Activated T-cell treated with anti-CD3 and anti-CD28 coated beads for 1 hour (primary cell): ENCODE measurements at regions not wholly inside any gene's neighbourhood (a gene's known extent, or its start where the extent isn't known, plus 50 kb on each side); places are given as distances from the start of the nearest gene placed in this dataset.
"Not testable (repeated sequence)": the region's sequence is repeated elsewhere in the genome, so short reads cannot be mapped to it uniquely, and the experiment has no call there.

Experiments used
- DNase-seq: peaks from one replicate; pipeline ENCODE4 v3.0.0-alpha.2; 2020; ENCODE audit warnings: low read depth

- DNase-seq = no peak
Measured at GRCh38 chr2:118613737-118614136, 233.7 kb downstream of the EN1 start.

GRCh38 chr2:118611691-118612090 lies 235.8 kb downstream of the EN1 start:
- DNase-seq = no peak

GRCh38 chr2:118609138-118609537 lies 238.3 kb downstream of the EN1 start:
- DNase-seq = no peak

- no peak for DNase-seq
Measured at GRCh38 chr2:118607641-118608040, 239.8 kb downstream of the EN1 start.

GRCh38 chr2:118604811-118605210 lies 242.6 kb downstream of the EN1 start:
- DNase-seq = no peak

- no peak for DNase-seq
Measured at GRCh38 chr2:118604371-118604770, 243.1 kb downstream of the EN1 start.

GRCh38 chr2:118599141-118599540 lies 248.3 kb downstream of the EN1 start:
- no peak for DNase-seq

GRCh38 chr2:118596620-118597019 lies 250.8 kb downstream of the EN1 start:
- no peak for DNase-seq

GRCh38 chr2:118593257-118593656 lies 254.2 kb downstream of the EN1 start:
- no peak for DNase-seq

GRCh38 chr2:118591223-118591622 lies 256.2 kb downstream of the EN1 start:
- DNase-seq = no peak

- DNase-seq = no peak
Measured at GRCh38 chr2:118589721-118590120, 257.7 kb downstream of the EN1 start.

GRCh38 chr2:118588850-118589249 lies 258.6 kb downstream of the EN1 start:
- no peak for DNase-seq

- DNase-seq = no peak
Measured at GRCh38 chr2:118586312-118586711, 261.1 kb downstream of the EN1 start.

GRCh38 chr2:118584877-118585276 lies 262.6 kb downstream of the EN1 start:
- DNase-seq = no peak

- DNase-seq = no peak
Measured at GRCh38 chr2:118584062-118584749, 263.2 kb downstream of the EN1 start.

GRCh38 chr2:118582058-118582457 lies 265.4 kb downstream of the EN1 start:
- no peak for DNase-seq

GRCh38 chr2:118580651-118581050 lies 266.8 kb downstream of the EN1 start:
- no peak for DNase-seq

- DNase-seq = no peak
Measured at GRCh38 chr2:118580107-118580506, 267.3 kb downstream of the EN1 start.

- no peak for DNase-seq
Measured at GRCh38 chr2:118577202-118577601, 270.2 kb downstream of the EN1 start.

GRCh38 chr2:118576109-118576855 lies 271.2 kb downstream of the EN1 start:
- DNase-seq = no peak

GRCh38 chr2:118572380-118572779 lies 275.1 kb downstream of the EN1 start:
- DNase-seq = not testable (repeated sequence)

- DNase-seq = no peak
Measured at GRCh38 chr2:118569876-118570535, 277.4 kb downstream of the EN1 start.

GRCh38 chr2:118568700-118569099 lies 278.7 kb downstream of the EN1 start:
- no peak for DNase-seq
